H9 (cell line): ENCODE measurements at regions not wholly inside any gene's neighbourhood (a gene's known extent, or its start where the extent isn't known, plus 50 kb on each side); places are given as distances from the start of the nearest gene placed in this dataset.

Experiments used
- DNase-seq: peaks from one replicate; pipeline ENCODE4 v3.0.0-alpha.2; 2017
- H2AFZ ChIP-seq: one replicate; pipeline ENCODE4 v1.6.1; 2013; ENCODE audit warnings: mild to moderate bottlenecking, low read length, control low read depth, moderate library complexity
- H2AK5ac ChIP-seq: 2 replicates; pipeline ENCODE4 v1.6.1; 2013; ENCODE audit warnings: low read length, control low read depth, mixed read lengths; ENCODE audit not compliant: insufficient read length
- H2BK120ac ChIP-seq: one replicate; pipeline ENCODE4 v1.6.1; 2013; ENCODE audit warnings: low read depth, mild to moderate bottlenecking, low read length, control low read depth, inconsistent platforms; ENCODE audit not compliant: poor library complexity, severe bottlenecking
- H2BK12ac ChIP-seq: 2 replicates; pipeline ENCODE4 v1.6.1; 2013; ENCODE audit warnings: low read length, control low read depth, mixed read lengths, low read depth; ENCODE audit not compliant: insufficient read length
- H2BK15ac ChIP-seq: 2 replicates; pipeline ENCODE4 v1.6.1; 2013; ENCODE audit warnings: low read depth, low read length, control low read depth
- H2BK20ac ChIP-seq: one replicate; pipeline ENCODE4 v1.6.1; 2013; ENCODE audit warnings: low read depth, mild to moderate bottlenecking, low read length, control low read depth, inconsistent platforms; ENCODE audit not compliant: poor library complexity, severe bottlenecking
- H2BK5ac ChIP-seq: 2 replicates; pipeline ENCODE4 v1.6.1; 2013; ENCODE audit warnings: low read length, control low read depth, mixed read lengths; ENCODE audit not compliant: insufficient read length
- H3K14ac ChIP-seq: 2 replicates; pipeline ENCODE4 v1.6.1; 2013; ENCODE audit warnings: low read length, control low read depth; ENCODE audit not compliant: insufficient read depth
- H3K18ac ChIP-seq: 2 replicates; pipeline ENCODE4 v1.6.1; 2013; ENCODE audit warnings: low read depth, mild to moderate bottlenecking, mixed read lengths, low read length, control low read depth; ENCODE audit not compliant: insufficient read length
- H3K23ac ChIP-seq: 2 replicates; pipeline ENCODE4 v1.6.1; 2013; ENCODE audit warnings: low read length, control low read depth, mixed read lengths, low read depth; ENCODE audit not compliant: insufficient read length
- H3K23me2 ChIP-seq: 2 replicates; pipeline ENCODE4 v1.6.1; 2013; ENCODE audit warnings: low read depth, mild to moderate bottlenecking, mixed read lengths, low read length, control low read depth; ENCODE audit not compliant: insufficient read length, poor library complexity, severe bottlenecking
- H3K27ac ChIP-seq: 2 replicates; pipeline ENCODE4 v1.5.1; 2013; ENCODE audit warnings: low read length, control low read depth, mixed read lengths, low read depth; ENCODE audit not compliant: insufficient read length
- H3K27me3 ChIP-seq: 2 replicates; pipeline ENCODE4 v1.6.1; 2013; ENCODE audit warnings: low read length, control low read depth, inconsistent platforms; ENCODE audit not compliant: insufficient read depth
- H3K4ac ChIP-seq: 2 replicates; pipeline ENCODE4 v1.6.1; 2013; ENCODE audit warnings: low read depth, mild to moderate bottlenecking, control low read depth, inconsistent platforms, low read length, moderate library complexity
- H3K4me1 ChIP-seq: 2 replicates; pipeline ENCODE4 v1.6.1; 2013; ENCODE audit warnings: low read length, control low read depth, inconsistent platforms; ENCODE audit not compliant: insufficient read depth
- H3K4me2 ChIP-seq: 2 replicates; pipeline ENCODE4 v1.6.1; 2013; ENCODE audit warnings: low read length, control low read depth, mixed read lengths; ENCODE audit not compliant: insufficient read length, insufficient read depth
- H3K56ac ChIP-seq: 2 replicates; pipeline ENCODE4 v1.6.1; 2013; ENCODE audit warnings: low read depth, mild to moderate bottlenecking, mixed read lengths, low read length, control low read depth; ENCODE audit not compliant: insufficient read length
- H3K79me1 ChIP-seq: 2 replicates; pipeline ENCODE4 v1.6.1; 2013; ENCODE audit warnings: low read depth, mild to moderate bottlenecking, moderate library complexity, low read length, control low read depth, inconsistent platforms; ENCODE audit not compliant: insufficient read depth, poor library complexity, severe bottlenecking
- H3K79me2 ChIP-seq: 2 replicates; pipeline ENCODE4 v1.6.1; 2013; ENCODE audit warnings: low read length, control low read depth, inconsistent platforms; ENCODE audit not compliant: insufficient read depth
- H3K9ac ChIP-seq: 2 replicates; pipeline ENCODE4 v1.6.1; 2013; ENCODE audit warnings: low read length, control low read depth, mixed read lengths; ENCODE audit not compliant: insufficient read length; ENCODE audit errors: extremely low read depth
- H3K9me3 ChIP-seq: one replicate; pipeline ENCODE4 v1.6.1; 2013; ENCODE audit warnings: low read depth, low read length, inconsistent platforms; ENCODE audit not compliant: control insufficient read depth
- H3T11ph ChIP-seq: one replicate; pipeline ENCODE4 v1.6.1; 2013; ENCODE audit warnings: mild to moderate bottlenecking, low read length, control low read depth, inconsistent platforms
- H4K20me1 ChIP-seq: one replicate; pipeline ENCODE4 v1.6.1; 2013; ENCODE audit not compliant: control insufficient read depth, insufficient read length, insufficient read depth
- H4K5ac ChIP-seq: 2 replicates; pipeline ENCODE4 v1.6.1; 2013; ENCODE audit warnings: low read depth, mild to moderate bottlenecking, mixed read lengths, low read length, control low read depth; ENCODE audit not compliant: insufficient read length
- H4K8ac ChIP-seq: replicated peaks from 2 replicates; pipeline ENCODE4 v1.6.1; 2013; ENCODE audit warnings: low read length, control low read depth, mixed read lengths, low read depth; ENCODE audit not compliant: insufficient read length
- H4K91ac ChIP-seq: 2 replicates; pipeline ENCODE4 v1.6.1; 2013; ENCODE audit warnings: low read depth, mild to moderate bottlenecking, moderate library complexity, mixed read lengths, low read length, control low read depth; ENCODE audit not compliant: insufficient read length
- H3K27ac Mint-ChIP-seq, 3 experiments: 2 replicates in 2 of 3; 3 replicates in 1 of 3; pipeline ENCODE4 v1.8.0; 2020 to 2021; ENCODE audit warnings: mixed read lengths in 3 of 3, mild to moderate bottlenecking in 1 of 3, moderate library complexity in 1 of 3
- H3K27me3 Mint-ChIP-seq: 2 replicates; pipeline ENCODE4 v1.8.0; 2021; ENCODE audit warnings: low read depth, mild to moderate bottlenecking, moderate library complexity, mixed read lengths
- H3K36me3 Mint-ChIP-seq, 3 experiments: 2 replicates in 2 of 3; 3 replicates in 1 of 3; pipeline ENCODE4 v1.8.0; 2020 to 2021; ENCODE audit warnings: low read depth in 3 of 3, mixed read lengths in 3 of 3; ENCODE audit not compliant: insufficient read depth in 1 of 3
- H3K4me1 Mint-ChIP-seq, 2 experiments: 2 replicates each; pipeline ENCODE4 v1.8.0; 2020; ENCODE audit warnings: mixed read lengths in 2 of 2
- H3K4me3 Mint-ChIP-seq, 2 experiments: 2 replicates in 1 of 2; 3 replicates in 1 of 2; pipeline ENCODE4 v1.8.0; 2020 to 2021; ENCODE audit warnings: mild to moderate bottlenecking in 2 of 2, mixed read lengths in 2 of 2, moderate library complexity in 1 of 2
- H3K9me3 Mint-ChIP-seq, 2 experiments: 2 replicates in 1 of 2; 3 replicates in 1 of 2; pipeline ENCODE4 v1.8.0; 2020; ENCODE audit warnings: mild to moderate bottlenecking in 2 of 2, mixed read lengths in 2 of 2, moderate library complexity in 1 of 2
- CTCF ChIP-seq: fragments of 200-600 bp; sonication (generic); conservative IDR thresholded peaks from 3 replicates; pipeline ENCODE4 v1.8.0; 2021; ENCODE audit warnings: antibody characterized with exemption, mild to moderate bottlenecking
- WGBS: extraction: QIAGEN DNeasy Blood & Tissue Kit; methylation state at CpG from one replicate; pipeline ENCODE4 v1.1.7; 2013; ENCODE audit warnings: missing lambda C conversion rate, low lambda C conversion rate, mixed read lengths; ENCODE audit not compliant: insufficient read length; ENCODE audit errors: extremely low coverage; 5-methylcytosine and 5-hydroxymethylcytosine counted together

DNA sequence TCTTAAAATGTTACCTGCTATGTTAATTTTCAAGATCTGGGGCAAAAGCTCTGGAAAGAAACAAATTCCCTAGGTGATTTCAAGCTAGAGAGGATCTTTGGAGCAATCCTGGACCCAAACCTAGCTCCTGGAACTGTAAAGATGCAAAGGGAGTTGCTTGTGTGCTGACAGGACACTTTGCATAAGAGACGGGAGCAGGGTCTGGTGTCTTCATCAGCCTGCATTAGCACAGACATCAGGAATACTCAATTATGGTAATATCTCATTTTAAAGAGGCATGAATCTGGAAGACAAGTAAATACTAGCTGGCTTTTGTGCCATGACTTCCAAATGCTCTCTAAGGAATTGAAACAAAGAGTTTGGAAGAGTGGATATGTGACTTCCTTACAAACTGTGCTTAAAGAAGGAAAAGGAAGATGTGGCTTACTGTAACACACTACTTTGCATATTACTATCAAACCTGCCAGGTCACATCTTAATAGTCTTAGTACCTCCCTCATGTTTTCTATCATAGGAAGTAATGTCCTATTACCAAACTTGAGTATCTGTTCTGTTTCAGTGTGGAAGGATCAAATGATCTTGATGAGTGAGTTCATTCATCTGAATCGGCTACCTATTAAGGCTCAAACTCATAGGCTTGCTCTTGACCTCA is 193.4 kb downstream of the ALDH8A1 start:
- no peak overlapping the region for H3K27ac ChIP-seq
- no peak for TF ChIP-seq CTCF
- Mint-ChIP-seq H3K27me3 (no peaks in the 10 kb centered on the region), H3K36me3 (no peaks in the 10 kb centered on the region), H3K4me1 (peaks cover 11 to 12% of the 10 kb centered on the region in 2 experiments), H3K27ac (no peak overlapping the region), H3K4me3 (no peak overlapping the region), H3K9me3 (no peaks in the 10 kb centered on the region)
- H2AK5ac ChIP-seq, result no peak overlapping the region
- no peak overlapping the region for H3K9ac ChIP-seq
- no peak overlapping the region for H2BK5ac ChIP-seq
- no peak overlapping the region for H3K23ac ChIP-seq
- no peaks in the 10 kb centered on the region for H3K79me1 ChIP-seq
- no peaks in the 10 kb centered on the region for H3K23me2 ChIP-seq
- H3T11ph ChIP-seq, result no peak overlapping the region
- H2BK15ac ChIP-seq, result no peak overlapping the region
- no CpG with 5 or more reads among the region's 2 CpGs for WGBS
- H3K4ac ChIP-seq, result no peak overlapping the region
- no peak overlapping the region for H3K14ac ChIP-seq
- no peaks in the 10 kb centered on the region for H3K27me3 ChIP-seq
- no peaks in the 10 kb centered on the region for H3K79me2 ChIP-seq
- DNase-seq, result no peak
- no peak overlapping the region for H3K18ac ChIP-seq
- H2BK12ac ChIP-seq, result no peak overlapping the region
- no peaks in the 10 kb centered on the region for H4K20me1 ChIP-seq
- no peak overlapping the region for H3K56ac ChIP-seq
- H2BK120ac ChIP-seq, result no peak overlapping the region
- H3K4me2 ChIP-seq, result no peak overlapping the region
- H3K4me1 ChIP-seq, result no peaks in the 10 kb centered on the region
- H4K91ac ChIP-seq, result no peak overlapping the region
- H2BK20ac ChIP-seq, result no peak overlapping the region
- no peak overlapping the region for H2AFZ ChIP-seq
- H3K9me3 ChIP-seq, result no peaks in the 10 kb centered on the region
- H4K8ac ChIP-seq, result no peak overlapping the region
- no peak overlapping the region for H4K5ac ChIP-seq
